ENCODE measurements at regions not wholly inside any gene's neighbourhood (a gene's known extent, or its start where the extent isn't known, plus 50 kb on each side); places are given as distances from the start of the nearest gene placed in this dataset.
"Not testable (repeated sequence)": the region's sequence is repeated elsewhere in the genome, so short reads cannot be mapped to it uniquely, and the experiment has no call there.

- Mint-ChIP-seq H3K27me3 (ENCODE audit: low read depth) (peaks cover 10% of the 10 kb centered on the region), H3K36me3 (no peaks in the 10 kb centered on the region), H3K4me3 (no peak overlapping the region), H3K27ac (no peak overlapping the region), H3K4me1 (no peaks in the 10 kb centered on the region), H3K9me3 (no peaks in the 10 kb centered on the region)
- DNase-seq (ENCODE audit: low spot score in 2 of 2, unreplicated experiment in 2 of 2), result no peak
- TF ChIP-seq CTCF (IDR thresholded peaks at IDR 0.05; ENCODE audit: unreplicated experiment), result no peak
Measured at GRCh38 chr6:14552891-14553290, 435.3 kb downstream of the CD83 start.

GRCh38 chr6:14553515-14553914, 435.9 kb downstream of the CD83 start:
- no peak for DNase-seq (ENCODE audit: low spot score in 2 of 2, unreplicated experiment in 2 of 2)
- no peaks in the 10 kb centered on the region for H3K9me3 Mint-ChIP-seq
- no peak overlapping the region for H3K27ac Mint-ChIP-seq
- no peak overlapping the region for H3K4me3 Mint-ChIP-seq
- H3K27me3 Mint-ChIP-seq (ENCODE audit: low read depth), result peaks cover 10% of the 10 kb centered on the region
- no peaks in the 10 kb centered on the region for H3K4me1 Mint-ChIP-seq
- TF ChIP-seq CTCF (IDR thresholded peaks at IDR 0.05; ENCODE audit: unreplicated experiment), result no peak
- H3K36me3 Mint-ChIP-seq, result no peaks in the 10 kb centered on the region

- DNase-seq (ENCODE audit: low spot score in 2 of 2, unreplicated experiment in 2 of 2), result no peak
- no peak for TF ChIP-seq CTCF (IDR thresholded peaks at IDR 0.05; ENCODE audit: unreplicated experiment)
Measured at GRCh38 chr6:14555804-14556203, 438.2 kb downstream of the CD83 start.

GRCh38 chr6:14559746-14560536, 442.4 kb downstream of the CD83 start:
- no peak overlapping the region for H3K4me3 Mint-ChIP-seq
- no peaks in the 10 kb centered on the region for H3K36me3 Mint-ChIP-seq
- H3K4me1 Mint-ChIP-seq, result no peaks in the 10 kb centered on the region
- no peak for DNase-seq (ENCODE audit: low spot score in 2 of 2, unreplicated experiment in 2 of 2)
- peaks cover 3% of the 10 kb centered on the region for H3K27me3 Mint-ChIP-seq (ENCODE audit: low read depth)
- no peak for TF ChIP-seq CTCF (IDR thresholded peaks at IDR 0.05; ENCODE audit: unreplicated experiment)
- no peak overlapping the region for H3K27ac Mint-ChIP-seq
- peaks cover 18% of the 10 kb centered on the region for H3K9me3 Mint-ChIP-seq

More at GRCh38 chr6:14555804-14556203, 438.2 kb downstream of the CD83 start:
- Mint-ChIP-seq H3K4me1 (no peaks in the 10 kb centered on the region), H3K27me3 (ENCODE audit: low read depth) (peaks cover 7% of the 10 kb centered on the region), H3K4me3 (no peak overlapping the region), H3K36me3 (no peaks in the 10 kb centered on the region), H3K9me3 (no peaks in the 10 kb centered on the region), H3K27ac (no peak overlapping the region)

GRCh38 chr6:14561563-14561962, 444.0 kb downstream of the CD83 start:
- H3K4me3 Mint-ChIP-seq, result not testable (repeated sequence)

GRCh38 chr6:14567842-14568241, 450.3 kb downstream of the CD83 start:
- no peak overlapping the region for H3K27ac Mint-ChIP-seq
- TF ChIP-seq CTCF (IDR thresholded peaks at IDR 0.05; ENCODE audit: unreplicated experiment), result no peak
- H3K4me3 Mint-ChIP-seq, result no peak overlapping the region
- H3K27me3 Mint-ChIP-seq (ENCODE audit: low read depth), result peaks cover 25% of the 10 kb centered on the region
- peaks cover 8% of the 10 kb centered on the region for H3K9me3 Mint-ChIP-seq
- no peaks in the 10 kb centered on the region for H3K36me3 Mint-ChIP-seq
- no peaks in the 10 kb centered on the region for H3K4me1 Mint-ChIP-seq
- no peak for DNase-seq (ENCODE audit: low spot score in 2 of 2, unreplicated experiment in 2 of 2)

More at GRCh38 chr6:14561563-14561962, 444.0 kb downstream of the CD83 start:
- H3K4me1 Mint-ChIP-seq; H3K27ac Mint-ChIP-seq; H3K27me3 Mint-ChIP-seq (ENCODE audit: low read depth); DNase-seq (ENCODE audit: low spot score in 2 of 2, unreplicated experiment in 2 of 2); H3K36me3 Mint-ChIP-seq: not testable (repeated sequence)
- peaks cover 18% of the 10 kb centered on the region for H3K9me3 Mint-ChIP-seq
